PFSK-1 (cell line): ENCODE measurements at regions not wholly inside any gene's neighbourhood (a gene's known extent, or its start where the extent isn't known, plus 50 kb on each side); places are given as distances from the start of the nearest gene placed in this dataset.

ENCODE experiments used
- FOXP2 ChIP-seq: optimal IDR thresholded peaks from 2 replicates; pipeline ENCODE3; 2011; ENCODE audit warnings: borderline replicate concordance, control low read depth, inconsistent platforms; ENCODE audit not compliant: insufficient read depth; ENCODE audit errors: extremely low read length, extremely low read depth
- POLR2AphosphoS5 ChIP-seq: IDR thresholded peaks from 2 replicates; pipeline ENCODE4 v1.6.1; 2012; ENCODE audit warnings: low read depth, mild to moderate bottlenecking, control low read depth, low read length, moderate library complexity
- SIN3A ChIP-seq: IDR thresholded peaks from 2 replicates; pipeline ENCODE4 v1.6.1; 2012; ENCODE audit warnings: mild to moderate bottlenecking, low read length, moderate library complexity, borderline replicate concordance; ENCODE audit not compliant: insufficient read depth
- TAF1 ChIP-seq: IDR thresholded peaks from 2 replicates; pipeline ENCODE4 v1.6.1; 2012; ENCODE audit warnings: low read length, control low read depth, borderline replicate concordance; ENCODE audit not compliant: insufficient read depth
- TF ChIP-seq, protein P1 (sequence below), 2 experiments: IDR thresholded peaks; 2 replicates each; pipeline versions ENCODE4 v1.6.1 to v1.8.0; 2011 to 2012; ENCODE audit warnings: low read depth in 2 of 2, low read length in 2 of 2, control low read depth in 1 of 2, inconsistent platforms in 1 of 2, mild to moderate bottlenecking in 1 of 2, moderate library complexity in 1 of 2; ENCODE audit not compliant: insufficient read depth in 1 of 2

DNA sequence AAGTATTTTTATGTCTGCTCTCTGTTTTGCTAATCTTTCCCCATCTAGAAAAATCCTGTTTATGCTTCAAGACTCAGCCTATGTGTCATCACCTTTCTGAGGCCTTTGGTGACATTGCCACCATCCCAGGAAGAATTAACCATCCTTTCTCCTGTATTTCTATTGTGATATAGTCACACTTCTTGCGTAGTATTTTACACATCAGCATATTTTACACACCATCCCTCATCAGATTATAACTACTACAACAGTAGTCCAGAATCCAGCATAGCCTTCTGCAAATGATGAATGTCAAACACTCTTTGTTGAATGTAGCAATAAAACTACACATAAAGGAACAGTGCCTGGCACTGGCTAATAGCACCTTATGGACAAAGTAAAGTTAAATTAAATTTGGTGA, 275.3 kb upstream of the C1orf87 start:
- TF ChIP-seq, protein P1, sequence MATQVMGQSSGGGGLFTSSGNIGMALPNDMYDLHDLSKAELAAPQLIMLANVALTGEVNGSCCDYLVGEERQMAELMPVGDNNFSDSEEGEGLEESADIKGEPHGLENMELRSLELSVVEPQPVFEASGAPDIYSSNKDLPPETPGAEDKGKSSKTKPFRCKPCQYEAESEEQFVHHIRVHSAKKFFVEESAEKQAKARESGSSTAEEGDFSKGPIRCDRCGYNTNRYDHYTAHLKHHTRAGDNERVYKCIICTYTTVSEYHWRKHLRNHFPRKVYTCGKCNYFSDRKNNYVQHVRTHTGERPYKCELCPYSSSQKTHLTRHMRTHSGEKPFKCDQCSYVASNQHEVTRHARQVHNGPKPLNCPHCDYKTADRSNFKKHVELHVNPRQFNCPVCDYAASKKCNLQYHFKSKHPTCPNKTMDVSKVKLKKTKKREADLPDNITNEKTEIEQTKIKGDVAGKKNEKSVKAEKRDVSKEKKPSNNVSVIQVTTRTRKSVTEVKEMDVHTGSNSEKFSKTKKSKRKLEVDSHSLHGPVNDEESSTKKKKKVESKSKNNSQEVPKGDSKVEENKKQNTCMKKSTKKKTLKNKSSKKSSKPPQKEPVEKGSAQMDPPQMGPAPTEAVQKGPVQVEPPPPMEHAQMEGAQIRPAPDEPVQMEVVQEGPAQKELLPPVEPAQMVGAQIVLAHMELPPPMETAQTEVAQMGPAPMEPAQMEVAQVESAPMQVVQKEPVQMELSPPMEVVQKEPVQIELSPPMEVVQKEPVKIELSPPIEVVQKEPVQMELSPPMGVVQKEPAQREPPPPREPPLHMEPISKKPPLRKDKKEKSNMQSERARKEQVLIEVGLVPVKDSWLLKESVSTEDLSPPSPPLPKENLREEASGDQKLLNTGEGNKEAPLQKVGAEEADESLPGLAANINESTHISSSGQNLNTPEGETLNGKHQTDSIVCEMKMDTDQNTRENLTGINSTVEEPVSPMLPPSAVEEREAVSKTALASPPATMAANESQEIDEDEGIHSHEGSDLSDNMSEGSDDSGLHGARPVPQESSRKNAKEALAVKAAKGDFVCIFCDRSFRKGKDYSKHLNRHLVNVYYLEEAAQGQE (IDR thresholded peaks at IDR 0.05; ENCODE audit: insufficient read depth in 1 of 2, low read depth in 2 of 2, low read length in 2 of 2), result no peak
- no peak for TF ChIP-seq POLR2AphosphoS5
- no peak for TF ChIP-seq SIN3A
- no peak for TF ChIP-seq FOXP2
- TF ChIP-seq TAF1, result no peak
